Neural cell (in vitro differentiated cells): ENCODE measurements at regions not wholly inside any gene's neighbourhood (a gene's known extent, or its start where the extent isn't known, plus 50 kb on each side); places are given as distances from the start of the nearest gene placed in this dataset.

ENCODE experiments used
- H2AFZ ChIP-seq: fragments of 200-600, 300-800 bp; sonication (generic), shearing (Covaris generic); 2 replicates; pipeline ENCODE4 v1.6.0; 2014; ENCODE audit warnings: low read depth, mild to moderate bottlenecking, antibody characterized with exemption, low read length, moderate library complexity
- H3F3A ChIP-seq: fragments of 200-600 bp; shearing (Covaris generic); 2 replicates; pipeline ENCODE4 v1.6.1; 2016; ENCODE audit warnings: mild to moderate bottlenecking, moderate library complexity, mixed read lengths, antibody characterized with exemption, low read length; ENCODE audit not compliant: insufficient read depth, poor library complexity, severe bottlenecking
- H3K27ac ChIP-seq: fragments of 200-600, 300-800 bp; sonication (generic), shearing (Covaris generic); 2 replicates; pipeline ENCODE4 v1.5.1; 2014; ENCODE audit warnings: mild to moderate bottlenecking, low read length, moderate library complexity
- H3K27me3 ChIP-seq: fragments of 300-800, 200-600 bp; sonication (generic), shearing (Covaris generic); 2 replicates; pipeline ENCODE4 v1.6.0; 2014; ENCODE audit warnings: mild to moderate bottlenecking, low read depth, low read length, moderate library complexity; ENCODE audit not compliant: insufficient read depth
- H3K36me3 ChIP-seq: fragments of 300-800, 200-600 bp; sonication (generic), shearing (Covaris generic); 2 replicates; pipeline ENCODE4 v1.5.1; 2014; ENCODE audit warnings: mild to moderate bottlenecking, antibody characterized with exemption, low read length, moderate library complexity; ENCODE audit not compliant: insufficient read depth
- H3K4me2 ChIP-seq: fragments of 300-800, 200-600 bp; sonication (generic), shearing (Covaris generic); 2 replicates; pipeline ENCODE4 v1.6.0; 2014; ENCODE audit warnings: mild to moderate bottlenecking, low read length
- H3K4me3 ChIP-seq: fragments of 300-800, 200-600 bp; sonication (generic), shearing (Covaris generic); 2 replicates; pipeline ENCODE4 v1.5.1; 2014; ENCODE audit warnings: mild to moderate bottlenecking, low read length, moderate library complexity
- H3K79me2 ChIP-seq: fragments of 200-600 bp; shearing (Covaris generic); replicated peaks from 2 replicates; pipeline ENCODE4 v1.6.0; 2014; ENCODE audit warnings: mild to moderate bottlenecking, low read length, moderate library complexity; ENCODE audit not compliant: insufficient read depth
- H3K9ac ChIP-seq: fragments of 300-800, 200-600 bp; sonication (generic), shearing (Covaris generic); 2 replicates; pipeline ENCODE4 v1.6.1; 2016; ENCODE audit warnings: mild to moderate bottlenecking, low read length, mixed read lengths
- H3K9me2 ChIP-seq: fragments of 200-600 bp; shearing (Covaris generic); 2 replicates; pipeline ENCODE4 v1.6.1; 2016; ENCODE audit warnings: mild to moderate bottlenecking, low read length, mixed read lengths; ENCODE audit not compliant: insufficient read depth
- H3K9me3 ChIP-seq: fragments of 200-600, 300-800 bp; sonication (generic), shearing (Covaris generic); 2 replicates; pipeline ENCODE4 v1.6.1; 2016; ENCODE audit warnings: mild to moderate bottlenecking, mixed run types, low read length, moderate library complexity, mixed read lengths
- H4K20me1 ChIP-seq: fragments of 200-600 bp; shearing (Covaris generic); 2 replicates; pipeline ENCODE4 v1.6.1; 2016; ENCODE audit warnings: mild to moderate bottlenecking, mixed run types; ENCODE audit not compliant: insufficient read depth
- EP300 ChIP-seq: fragments of 450-650 bp; conservative IDR thresholded peaks from 2 replicates; pipeline ENCODE4 v1.6.1; 2014; ENCODE audit warnings: antibody characterized with exemption, mild to moderate bottlenecking, moderate library complexity; ENCODE audit not compliant: poor library complexity, severe bottlenecking
- EZH2 ChIP-seq: fragments of 200-600, 300-800 bp; shearing (Covaris generic), sonication (generic); IDR thresholded peaks from 2 replicates; pipeline ENCODE4 v1.6.1; 2014; ENCODE audit warnings: antibody characterized with exemption, low read length, borderline replicate concordance, mild to moderate bottlenecking; ENCODE audit not compliant: insufficient read depth, poor library complexity, severe bottlenecking
- MXI1 ChIP-seq: fragments of 450-650 bp; conservative IDR thresholded peaks from 2 replicates; pipeline ENCODE4 v1.6.1; 2014; ENCODE audit warnings: antibody characterized with exemption, mild to moderate bottlenecking; ENCODE audit not compliant: poor library complexity, severe bottlenecking
- POLR2AphosphoS5 ChIP-seq: IDR thresholded peaks from 2 replicates; pipeline ENCODE4 v1.6.1; 2012
- RAD21 ChIP-seq: fragments of 450-650 bp; conservative IDR thresholded peaks from 2 replicates; pipeline ENCODE4 v1.6.1; 2014; ENCODE audit warnings: antibody characterized with exemption, mild to moderate bottlenecking, moderate library complexity
- SMC3 ChIP-seq: fragments of 450-650 bp; conservative IDR thresholded peaks from 2 replicates; pipeline ENCODE4 v1.6.1; 2014; ENCODE audit warnings: antibody characterized with exemption, mild to moderate bottlenecking, moderate library complexity; ENCODE audit not compliant: poor library complexity
- TAF1 ChIP-seq: IDR thresholded peaks from 2 replicates; pipeline ENCODE4 v1.6.1; 2012; ENCODE audit warnings: low read depth
- TF ChIP-seq, protein P1 (sequence below): IDR thresholded peaks from 2 replicates; pipeline ENCODE4 v1.6.1; 2012; ENCODE audit warnings: borderline replicate concordance
- TF ChIP-seq, protein P2 (sequence below): fragments of 450-650 bp; IDR thresholded peaks from 2 replicates; pipeline ENCODE4 v1.5.1; 2014; ENCODE audit warnings: antibody characterized with exemption, mild to moderate bottlenecking, moderate library complexity; ENCODE audit not compliant: poor library complexity, severe bottlenecking

DNA sequence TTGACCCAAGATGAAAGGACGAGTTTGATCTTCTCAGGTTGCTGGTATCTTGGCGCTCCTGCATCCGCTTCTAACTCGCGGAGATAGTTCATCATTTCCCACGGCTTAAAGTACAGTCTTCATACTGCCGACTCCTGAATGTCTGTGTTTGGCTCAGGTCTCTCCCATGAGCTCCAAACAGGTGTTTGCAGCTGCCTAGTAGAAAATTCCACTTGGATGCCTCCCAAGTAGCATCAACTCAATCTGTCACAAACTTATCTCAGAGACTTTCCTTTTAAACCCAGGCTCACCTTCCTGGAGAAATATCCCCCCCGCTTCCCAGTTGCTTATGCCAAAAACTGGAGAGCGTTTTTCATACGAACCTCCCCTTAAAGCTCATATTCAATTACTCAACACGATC is 986.5 kb downstream of the TBC1D22A start:
- Histone ChIP-seq H4K20me1 (no peaks in the 10 kb centered on the region), H3K79me2 (no peaks in the 10 kb centered on the region), H2AFZ (no peak overlapping the region), H3K27me3 (no peaks in the 10 kb centered on the region), H3F3A (no peaks in the 10 kb centered on the region), H3K9ac (no peak overlapping the region), H3K4me3 (no peak overlapping the region), H3K9me3 (no peaks in the 10 kb centered on the region), H3K27ac (no peak overlapping the region), H3K9me2 (no peaks in the 10 kb centered on the region), H3K36me3 (no peaks in the 10 kb centered on the region), H3K4me2 (no peak overlapping the region)
- TF ChIP-seq EP300, result no peak
- TF ChIP-seq, protein P1, sequence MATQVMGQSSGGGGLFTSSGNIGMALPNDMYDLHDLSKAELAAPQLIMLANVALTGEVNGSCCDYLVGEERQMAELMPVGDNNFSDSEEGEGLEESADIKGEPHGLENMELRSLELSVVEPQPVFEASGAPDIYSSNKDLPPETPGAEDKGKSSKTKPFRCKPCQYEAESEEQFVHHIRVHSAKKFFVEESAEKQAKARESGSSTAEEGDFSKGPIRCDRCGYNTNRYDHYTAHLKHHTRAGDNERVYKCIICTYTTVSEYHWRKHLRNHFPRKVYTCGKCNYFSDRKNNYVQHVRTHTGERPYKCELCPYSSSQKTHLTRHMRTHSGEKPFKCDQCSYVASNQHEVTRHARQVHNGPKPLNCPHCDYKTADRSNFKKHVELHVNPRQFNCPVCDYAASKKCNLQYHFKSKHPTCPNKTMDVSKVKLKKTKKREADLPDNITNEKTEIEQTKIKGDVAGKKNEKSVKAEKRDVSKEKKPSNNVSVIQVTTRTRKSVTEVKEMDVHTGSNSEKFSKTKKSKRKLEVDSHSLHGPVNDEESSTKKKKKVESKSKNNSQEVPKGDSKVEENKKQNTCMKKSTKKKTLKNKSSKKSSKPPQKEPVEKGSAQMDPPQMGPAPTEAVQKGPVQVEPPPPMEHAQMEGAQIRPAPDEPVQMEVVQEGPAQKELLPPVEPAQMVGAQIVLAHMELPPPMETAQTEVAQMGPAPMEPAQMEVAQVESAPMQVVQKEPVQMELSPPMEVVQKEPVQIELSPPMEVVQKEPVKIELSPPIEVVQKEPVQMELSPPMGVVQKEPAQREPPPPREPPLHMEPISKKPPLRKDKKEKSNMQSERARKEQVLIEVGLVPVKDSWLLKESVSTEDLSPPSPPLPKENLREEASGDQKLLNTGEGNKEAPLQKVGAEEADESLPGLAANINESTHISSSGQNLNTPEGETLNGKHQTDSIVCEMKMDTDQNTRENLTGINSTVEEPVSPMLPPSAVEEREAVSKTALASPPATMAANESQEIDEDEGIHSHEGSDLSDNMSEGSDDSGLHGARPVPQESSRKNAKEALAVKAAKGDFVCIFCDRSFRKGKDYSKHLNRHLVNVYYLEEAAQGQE, result no peak
- TF ChIP-seq, protein P2, sequence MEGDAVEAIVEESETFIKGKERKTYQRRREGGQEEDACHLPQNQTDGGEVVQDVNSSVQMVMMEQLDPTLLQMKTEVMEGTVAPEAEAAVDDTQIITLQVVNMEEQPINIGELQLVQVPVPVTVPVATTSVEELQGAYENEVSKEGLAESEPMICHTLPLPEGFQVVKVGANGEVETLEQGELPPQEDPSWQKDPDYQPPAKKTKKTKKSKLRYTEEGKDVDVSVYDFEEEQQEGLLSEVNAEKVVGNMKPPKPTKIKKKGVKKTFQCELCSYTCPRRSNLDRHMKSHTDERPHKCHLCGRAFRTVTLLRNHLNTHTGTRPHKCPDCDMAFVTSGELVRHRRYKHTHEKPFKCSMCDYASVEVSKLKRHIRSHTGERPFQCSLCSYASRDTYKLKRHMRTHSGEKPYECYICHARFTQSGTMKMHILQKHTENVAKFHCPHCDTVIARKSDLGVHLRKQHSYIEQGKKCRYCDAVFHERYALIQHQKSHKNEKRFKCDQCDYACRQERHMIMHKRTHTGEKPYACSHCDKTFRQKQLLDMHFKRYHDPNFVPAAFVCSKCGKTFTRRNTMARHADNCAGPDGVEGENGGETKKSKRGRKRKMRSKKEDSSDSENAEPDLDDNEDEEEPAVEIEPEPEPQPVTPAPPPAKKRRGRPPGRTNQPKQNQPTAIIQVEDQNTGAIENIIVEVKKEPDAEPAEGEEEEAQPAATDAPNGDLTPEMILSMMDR, result no peak
- no peak for TF ChIP-seq POLR2AphosphoS5
- no peak for TF ChIP-seq SMC3
- TF ChIP-seq TAF1, result no peak
- no peak for TF ChIP-seq EZH2
- TF ChIP-seq MXI1, result no peak
- TF ChIP-seq RAD21, result no peak

DNA sequence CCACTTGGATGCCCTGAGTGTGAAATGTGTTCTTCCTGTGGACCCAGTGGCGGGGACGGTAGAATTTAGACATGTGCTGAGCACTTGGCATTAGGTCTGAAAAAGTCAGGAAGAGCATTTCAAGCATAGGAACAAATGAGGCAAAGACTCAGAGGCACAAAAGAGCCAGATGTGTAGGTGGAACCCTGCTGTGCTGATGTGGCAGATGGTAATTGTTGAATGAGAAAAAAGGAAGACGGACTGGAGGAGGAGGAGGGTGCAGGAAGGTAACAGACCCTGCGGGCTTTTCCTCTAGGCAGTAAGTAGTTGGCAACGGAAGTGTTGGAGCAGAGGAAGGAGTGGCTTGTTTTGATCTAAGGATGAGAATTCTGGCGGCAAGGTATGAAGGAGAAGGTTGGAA is 985.8 kb downstream of the TBC1D22A start:
- Histone ChIP-seq H3K27ac (no peak overlapping the region), H3K9ac (no peak overlapping the region), H3K27me3 (no peaks in the 10 kb centered on the region), H3F3A (no peaks in the 10 kb centered on the region), H3K79me2 (no peaks in the 10 kb centered on the region), H3K4me3 (no peak overlapping the region), H3K4me2 (no peak overlapping the region), H4K20me1 (no peaks in the 10 kb centered on the region), H2AFZ (no peak overlapping the region), H3K9me3 (no peaks in the 10 kb centered on the region), H3K9me2 (no peaks in the 10 kb centered on the region), H3K36me3 (no peaks in the 10 kb centered on the region)
- TF ChIP-seq EZH2 (no peak), RAD21 (no peak)
- TF ChIP-seq, protein P1, result no peak
- TF ChIP-seq, protein P2, result no peak
